ENCODE measurements at regions not wholly inside any gene's neighbourhood (a gene's known extent, or its start where the extent isn't known, plus 50 kb on each side); places are given as distances from the start of the nearest gene placed in this dataset.

GRCh38 chr2:182522405-182522896, 95.6 kb upstream of the PDE1A start:
- TF ChIP-seq CTCF (IDR thresholded peaks at IDR 0.05; ENCODE audit: low read depth, low read length, missing input control) (no peak), REST (IDR thresholded peaks at IDR 0.05) (no peak), TAF1 (conservative IDR thresholded peaks at IDR 0.05) (no peak), ATF3 (IDR thresholded peaks at IDR 0.05) (no peak), FOXA1 (IDR thresholded peaks at IDR 0.05) (no peak), ZBTB33 (IDR thresholded peaks at IDR 0.05) (no peak), JUND (IDR thresholded peaks at IDR 0.05) (no peak), EGR1 (IDR thresholded peaks at IDR 0.05; ENCODE audit: low read depth in 2 of 2) (no peak), RAD21 (IDR thresholded peaks at IDR 0.05) (no peak), NR2F2 (IDR thresholded peaks at IDR 0.05) (no peak), RXRA (IDR thresholded peaks at IDR 0.05) (no peak), YY1 (IDR thresholded peaks at IDR 0.05) (no peak)
- TF ChIP-seq, protein P1, sequence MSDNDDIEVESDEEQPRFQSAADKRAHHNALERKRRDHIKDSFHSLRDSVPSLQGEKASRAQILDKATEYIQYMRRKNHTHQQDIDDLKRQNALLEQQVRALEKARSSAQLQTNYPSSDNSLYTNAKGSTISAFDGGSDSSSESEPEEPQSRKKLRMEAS (IDR thresholded peaks at IDR 0.05): no peak
